Keratinocyte (primary cell): ENCODE measurements at regions not wholly inside any gene's neighbourhood (a gene's known extent, or its start where the extent isn't known, plus 50 kb on each side); places are given as distances from the start of the nearest gene placed in this dataset.

Source experiments
- CTCF ChIP-seq, 3 experiments: IDR thresholded peaks in 1 of 3; conservative IDR thresholded peaks in 1 of 3; optimal IDR thresholded peaks in 1 of 3; 2 replicates in 2 of 3; 3 replicates in 1 of 3; pipeline versions ENCODE3 to v1.5.1; 2011; ENCODE audit warnings: low read length in 3 of 3, mild to moderate bottlenecking in 3 of 3, moderate library complexity in 2 of 3, control low read depth in 1 of 3, inconsistent platforms in 1 of 3; ENCODE audit not compliant: insufficient read depth in 2 of 3; ENCODE audit errors: extremely low read depth in 1 of 3
- EZH2 ChIP-seq: IDR thresholded peaks from one replicate; pipeline ENCODE4 v1.6.1; 2012; ENCODE audit warnings: inconsistent platforms, mild to moderate bottlenecking, low read length, moderate library complexity

GRCh38 chr20:40632346-40632976, 56.6 kb downstream of the MAFB start:
- no peak for TF ChIP-seq CTCF (optimal IDR thresholded peaks at IDR 0.05 in 1 of 3, IDR thresholded peaks at IDR 0.05 in 1 of 3, conservative IDR thresholded peaks at IDR 0.05 in 1 of 3; ENCODE audit: extremely low read depth in 1 of 3, insufficient read depth in 2 of 3, low read length in 3 of 3)
- no peak for TF ChIP-seq EZH2
